Myocyte (in vitro differentiated cells): ENCODE measurements at regions not wholly inside any gene's neighbourhood (a gene's known extent, or its start where the extent isn't known, plus 50 kb on each side); places are given as distances from the start of the nearest gene placed in this dataset.

ENCODE experiments used
- DNase-seq: peaks from one replicate; pipeline ENCODE4 v3.0.0-alpha.2; 2012; ENCODE audit warnings: low read depth

DNA sequence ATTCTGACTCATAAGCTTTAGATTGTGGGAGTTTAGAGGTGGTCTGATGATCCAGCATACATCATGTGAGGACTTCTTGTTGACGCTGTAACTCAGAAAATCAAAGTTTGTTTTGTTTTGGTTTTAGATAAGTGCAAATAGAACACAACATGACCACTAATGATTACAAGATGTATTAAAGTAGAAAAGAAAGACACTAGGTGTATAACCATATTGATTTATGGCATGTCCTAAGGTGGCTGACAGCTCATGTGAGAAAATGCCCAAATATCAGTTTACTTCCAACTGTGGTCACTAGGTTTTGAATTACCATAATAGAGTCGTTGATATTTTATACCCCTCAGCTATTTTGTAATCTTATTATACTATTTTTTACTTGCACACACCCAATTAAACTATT lies 1131.4 kb upstream of the PHF14 start:
- DNase-seq, result no peak

DNA sequence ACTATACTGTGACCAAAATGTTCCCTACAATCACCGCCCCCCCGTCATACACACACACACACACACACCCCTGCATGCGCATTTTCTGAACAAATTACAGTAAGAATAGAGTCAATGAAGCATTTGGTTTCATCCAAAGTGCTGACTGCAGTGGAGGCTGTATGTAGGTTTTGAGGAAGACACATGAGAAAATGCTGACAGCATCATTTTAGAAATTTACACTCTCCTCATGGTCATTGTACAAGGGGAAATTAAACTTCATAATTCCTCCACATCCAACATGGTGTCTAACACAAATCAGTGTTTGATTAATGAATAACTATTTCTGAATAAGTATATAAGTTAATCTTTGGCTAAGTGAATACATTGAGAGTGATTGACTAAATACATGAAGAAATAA lies 1126.8 kb upstream of the PHF14 start:
- DNase-seq, result no peak

DNA sequence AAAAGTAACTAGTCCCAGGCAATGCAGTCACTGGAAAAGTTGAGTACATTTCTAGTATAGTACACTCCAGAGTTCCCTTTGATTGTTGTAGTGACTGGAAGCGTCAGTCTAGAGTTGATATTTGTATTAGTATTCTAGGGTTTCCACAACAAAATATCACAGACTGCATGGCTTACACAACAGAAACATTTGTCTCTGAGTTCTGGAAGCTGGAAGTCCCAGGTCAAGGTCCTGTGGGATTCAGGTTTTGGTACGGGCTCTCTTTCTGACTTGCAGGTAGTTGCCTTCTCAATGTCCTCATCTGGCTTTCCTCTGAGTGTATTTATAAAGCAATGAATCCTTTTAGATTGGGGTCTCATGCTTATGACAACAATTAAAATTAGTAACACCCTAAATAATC lies 1119.1 kb upstream of the PHF14 start:
- DNase-seq, result no peak

- no peak for DNase-seq
Measured at GRCh38 chr7:9856668-9857067, 1117.0 kb upstream of the PHF14 start.

GRCh38 chr7:9863545-9863944 lies 1110.1 kb upstream of the PHF14 start:
- DNase-seq, result no peak

- DNase-seq, result no peak
Measured at GRCh38 chr7:9869151-9869550, 1104.5 kb upstream of the PHF14 start.

DNA sequence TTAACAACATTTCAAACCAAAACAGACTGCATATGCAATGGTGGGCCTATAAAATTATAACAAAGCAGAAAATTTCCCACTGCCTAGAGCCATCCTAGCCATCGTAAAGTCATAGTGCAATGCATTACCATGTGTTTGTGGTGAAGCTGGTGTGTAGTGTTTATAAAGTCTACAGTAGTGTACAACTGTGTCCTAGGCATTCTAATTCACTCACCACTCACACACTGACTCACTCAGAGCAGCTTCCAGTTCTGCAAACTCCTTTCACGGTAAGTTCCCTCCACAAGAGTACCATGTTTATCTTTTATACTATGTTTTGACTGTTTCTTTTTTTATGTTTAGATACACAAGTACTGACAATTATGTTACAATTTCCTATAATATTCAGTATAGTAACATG lies 1104.1 kb upstream of the PHF14 start:
- DNase-seq, result no peak

DNA sequence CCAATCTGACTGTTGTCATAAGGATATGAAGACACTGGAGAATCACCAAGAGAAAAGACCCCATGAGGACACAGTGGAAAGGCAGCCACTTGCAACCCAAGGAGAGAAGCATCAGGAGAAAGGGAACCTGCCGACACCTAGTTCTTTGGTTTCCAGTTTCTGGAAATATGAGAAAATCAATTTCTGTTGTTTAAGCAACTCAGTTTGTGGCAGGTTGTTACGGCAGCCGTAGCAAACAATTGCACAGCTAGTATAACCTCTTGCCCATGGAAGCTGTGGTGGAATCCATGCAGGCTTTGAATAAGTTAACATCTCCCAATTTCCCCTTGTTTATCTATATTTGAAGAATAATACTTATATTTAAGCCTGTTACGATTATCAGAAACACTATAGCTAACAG lies 1103.0 kb upstream of the PHF14 start:
- no peak for DNase-seq

DNA sequence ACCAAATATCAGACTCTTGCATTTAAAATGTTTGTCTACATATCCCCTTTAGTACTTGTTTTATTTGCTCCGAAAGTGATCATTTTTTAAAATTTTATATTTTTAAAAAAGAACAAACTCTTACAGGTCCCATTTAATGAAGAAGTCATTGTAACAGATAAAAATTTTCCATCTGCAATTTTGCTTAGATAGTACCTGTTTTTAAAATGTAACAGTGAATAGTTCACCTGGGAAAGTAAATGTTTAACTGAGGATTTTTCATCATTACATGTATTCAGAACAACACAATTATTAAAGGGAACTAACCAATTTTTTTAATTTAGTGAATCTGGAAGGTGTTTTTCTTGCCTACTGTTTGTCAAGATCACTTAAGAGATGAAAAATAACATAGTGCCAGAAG lies 1099.5 kb upstream of the PHF14 start:
- no peak for DNase-seq

GRCh38 chr7:9876053-9876452 lies 1097.6 kb upstream of the PHF14 start:
- no peak for DNase-seq

DNA sequence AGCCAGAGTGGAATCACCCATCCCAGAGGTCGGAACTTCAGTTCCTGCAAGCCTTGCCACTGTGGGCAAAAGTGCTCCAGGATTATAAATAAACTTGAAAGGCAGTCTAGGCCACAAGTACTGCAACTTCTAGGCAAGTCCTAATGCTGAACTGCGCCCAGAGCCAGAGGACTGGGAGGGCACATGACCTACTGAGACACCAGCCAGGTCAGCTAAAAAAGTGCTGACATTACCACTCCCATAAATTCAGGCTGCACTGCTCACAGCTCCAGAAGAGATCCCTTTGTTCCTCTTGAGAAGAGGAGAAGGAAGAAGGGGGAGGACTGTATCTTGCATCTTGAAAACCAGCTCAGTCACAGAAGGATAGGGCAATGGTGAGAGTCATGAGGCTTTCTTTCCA lies 1084.1 kb upstream of the PHF14 start:
- DNase-seq, result no peak

- no peak for DNase-seq
Measured at GRCh38 chr7:9890092-9890491, 1083.6 kb upstream of the PHF14 start.

DNA sequence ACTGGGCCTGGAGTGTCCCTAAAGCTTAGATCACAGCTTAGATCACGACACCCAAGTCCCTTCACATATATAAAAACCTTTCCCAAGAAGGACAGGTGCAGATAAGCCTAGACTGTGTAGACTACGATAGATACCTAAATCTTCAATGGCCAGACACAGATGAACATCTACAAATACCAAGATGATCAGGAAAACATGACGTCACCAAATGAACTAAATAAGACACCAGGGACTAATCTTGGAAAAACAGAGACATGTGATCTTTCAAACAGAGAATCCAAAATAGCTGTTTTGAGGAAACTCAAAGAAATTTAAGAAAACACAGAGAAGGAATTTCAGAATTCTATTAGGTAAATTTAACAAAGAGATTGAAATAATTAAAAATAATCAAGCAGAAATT lies 1082.6 kb upstream of the PHF14 start:
- no peak for DNase-seq

GRCh38 chr7:9900339-9900738 lies 1073.3 kb upstream of the PHF14 start:
- DNase-seq, result no peak

- DNase-seq, result no peak
Measured at GRCh38 chr7:9921326-9921725, 1052.3 kb upstream of the PHF14 start.

DNA sequence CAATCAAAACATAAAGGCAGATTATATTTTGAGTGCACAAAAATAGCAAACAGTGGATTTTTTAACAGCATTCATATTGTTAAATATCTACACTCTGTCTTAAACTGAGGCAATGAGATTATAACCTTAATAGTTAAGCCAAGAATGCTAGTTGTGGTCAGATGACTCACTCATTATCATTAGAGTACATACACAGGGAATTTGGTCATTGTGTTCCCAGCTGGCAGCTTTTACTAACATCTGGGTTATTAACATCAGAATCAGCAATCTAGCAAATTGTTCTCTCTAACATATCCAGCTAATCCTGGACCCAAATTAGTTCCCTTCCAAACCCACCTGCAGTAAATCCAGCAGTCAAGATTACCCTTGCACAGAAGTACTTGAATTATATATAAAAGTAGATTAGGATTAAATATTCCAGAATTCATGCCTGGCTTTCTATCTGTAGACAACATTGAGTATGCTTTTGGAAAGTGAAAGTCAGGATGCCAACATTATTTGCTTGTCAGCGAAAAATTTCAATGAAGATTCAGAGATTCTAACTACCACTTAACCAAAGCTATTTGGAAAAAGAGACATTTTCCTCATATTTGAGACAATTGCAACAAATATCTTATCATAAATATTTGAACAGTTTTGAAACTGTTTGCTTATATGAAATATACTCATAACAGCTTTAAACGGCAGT lies 1035.6 kb upstream of the PHF14 start:
- DNase-seq, result no peak

DNA sequence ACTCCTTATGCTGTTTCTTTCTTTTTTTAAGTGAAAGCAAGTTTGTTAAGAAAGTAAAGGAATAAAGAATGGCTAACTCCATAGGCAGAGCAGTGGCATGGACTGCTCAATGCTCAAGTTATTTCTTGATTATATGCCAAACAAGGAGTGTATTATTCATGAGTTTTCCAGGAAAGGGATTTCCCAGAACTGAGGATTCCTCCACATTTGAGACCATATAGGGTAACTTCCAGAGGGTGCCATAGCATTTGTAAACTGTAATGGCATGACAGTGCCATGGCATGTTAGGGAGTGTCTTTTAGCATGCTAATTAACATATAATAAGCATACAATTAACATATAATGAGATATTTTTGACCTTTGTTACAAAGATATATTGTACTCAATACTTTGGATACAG lies 1034.5 kb upstream of the PHF14 start:
- no peak for DNase-seq

GRCh38 chr7:9945131-9945530 lies 1028.5 kb upstream of the PHF14 start:
- no peak for DNase-seq

DNA sequence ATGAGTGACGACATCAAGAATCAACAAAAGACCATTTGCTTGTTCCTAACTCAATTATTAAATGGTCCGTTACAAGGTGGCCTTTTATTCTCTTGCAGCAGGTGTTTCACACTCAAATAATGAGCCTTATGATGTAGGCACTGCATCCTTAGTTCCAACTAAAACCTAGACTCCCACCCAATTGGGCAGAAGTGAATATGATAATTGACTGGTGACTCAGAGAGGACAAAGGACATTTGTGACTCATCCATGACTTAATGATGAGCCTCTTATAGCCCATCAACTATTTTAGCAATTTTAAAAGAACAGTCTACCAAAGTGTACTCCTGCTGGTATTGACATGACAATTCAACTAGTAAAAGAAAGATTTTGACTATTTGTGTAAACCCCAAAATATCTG lies 1027.8 kb upstream of the PHF14 start:
- DNase-seq, result no peak

- DNase-seq, result no peak
Measured at GRCh38 chr7:9955138-9955537, 1018.5 kb upstream of the PHF14 start.

DNA sequence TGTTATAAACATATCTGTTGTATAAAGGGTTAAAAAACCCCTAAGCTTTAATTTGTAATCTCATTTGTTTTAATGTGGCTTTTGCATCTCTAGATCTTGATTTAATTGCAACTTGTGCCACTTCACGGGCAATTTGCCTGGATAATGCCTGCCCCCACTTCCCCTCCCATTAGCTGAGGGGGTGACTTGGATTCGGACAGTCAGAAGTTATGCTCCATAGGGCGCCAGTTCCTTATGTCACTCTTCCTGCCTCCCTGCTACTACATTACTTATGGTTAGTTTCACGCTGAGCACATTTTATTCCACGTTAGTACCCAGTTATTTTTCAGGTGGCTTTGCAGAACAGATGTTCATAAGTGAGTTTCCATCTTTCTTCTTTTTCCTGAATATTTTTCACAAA lies 1015.2 kb upstream of the PHF14 start:
- no peak for DNase-seq

- no peak for DNase-seq
Measured at GRCh38 chr7:9960460-9960859, 1013.2 kb upstream of the PHF14 start.

GRCh38 chr7:9961161-9961922 lies 1012.3 kb upstream of the PHF14 start:
- DNase-seq, result no peak
